ENCODE measurements at regions not wholly inside any gene's neighbourhood (a gene's known extent, or its start where the extent isn't known, plus 50 kb on each side); places are given as distances from the start of the nearest gene placed in this dataset.

GRCh38 chr7:13198727-13199126, 511.3 kb downstream of the ARL4A start:
- no peaks in the 10 kb centered on the region for H3K9me3 ChIP-seq (replicated peaks; ENCODE audit: control insufficient read depth, insufficient read depth, low read length)
- H3K9ac ChIP-seq (ENCODE audit: control insufficient read depth, insufficient read depth, low read length) = no peak overlapping the region
- no peak overlapping the region for H2AFZ ChIP-seq (ENCODE audit: control insufficient read depth, low read depth, low read length)
- no peak for TF ChIP-seq NFYA (IDR thresholded peaks at IDR 0.05; ENCODE audit: borderline replicate concordance, low read depth, low read length)
- no peak for TF ChIP-seq NR2F1 (conservative IDR thresholded peaks at IDR 0.05)
- TF ChIP-seq MYB (IDR thresholded peaks at IDR 0.05; ENCODE audit: borderline replicate concordance, low read depth, low read length) = no peak
- no peak for TF ChIP-seq LARP7 (IDR thresholded peaks at IDR 0.05)
- no peak for TF ChIP-seq MYC (IDR thresholded peaks at IDR 0.05; ENCODE audit: insufficient read depth, insufficient read length, insufficient replicate concordance, low read length, severe bottlenecking)
- no peak for TF ChIP-seq BACH1 (IDR thresholded peaks at IDR 0.05; ENCODE audit: borderline replicate concordance)
- TF ChIP-seq, protein P1, sequence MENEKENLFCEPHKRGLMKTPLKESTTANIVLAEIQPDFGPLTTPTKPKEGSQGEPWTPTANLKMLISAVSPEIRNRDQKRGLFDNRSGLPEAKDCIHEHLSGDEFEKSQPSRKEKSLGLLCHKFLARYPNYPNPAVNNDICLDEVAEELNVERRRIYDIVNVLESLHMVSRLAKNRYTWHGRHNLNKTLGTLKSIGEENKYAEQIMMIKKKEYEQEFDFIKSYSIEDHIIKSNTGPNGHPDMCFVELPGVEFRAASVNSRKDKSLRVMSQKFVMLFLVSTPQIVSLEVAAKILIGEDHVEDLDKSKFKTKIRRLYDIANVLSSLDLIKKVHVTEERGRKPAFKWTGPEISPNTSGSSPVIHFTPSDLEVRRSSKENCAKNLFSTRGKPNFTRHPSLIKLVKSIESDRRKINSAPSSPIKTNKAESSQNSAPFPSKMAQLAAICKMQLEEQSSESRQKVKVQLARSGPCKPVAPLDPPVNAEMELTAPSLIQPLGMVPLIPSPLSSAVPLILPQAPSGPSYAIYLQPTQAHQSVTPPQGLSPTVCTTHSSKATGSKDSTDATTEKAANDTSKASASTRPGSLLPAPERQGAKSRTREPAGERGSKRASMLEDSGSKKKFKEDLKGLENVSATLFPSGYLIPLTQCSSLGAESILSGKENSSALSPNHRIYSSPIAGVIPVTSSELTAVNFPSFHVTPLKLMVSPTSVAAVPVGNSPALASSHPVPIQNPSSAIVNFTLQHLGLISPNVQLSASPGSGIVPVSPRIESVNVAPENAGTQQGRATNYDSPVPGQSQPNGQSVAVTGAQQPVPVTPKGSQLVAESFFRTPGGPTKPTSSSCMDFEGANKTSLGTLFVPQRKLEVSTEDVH (IDR thresholded peaks at IDR 0.05; ENCODE audit: low read depth, partially characterized antibody) = no peak
- TF ChIP-seq, protein P2, sequence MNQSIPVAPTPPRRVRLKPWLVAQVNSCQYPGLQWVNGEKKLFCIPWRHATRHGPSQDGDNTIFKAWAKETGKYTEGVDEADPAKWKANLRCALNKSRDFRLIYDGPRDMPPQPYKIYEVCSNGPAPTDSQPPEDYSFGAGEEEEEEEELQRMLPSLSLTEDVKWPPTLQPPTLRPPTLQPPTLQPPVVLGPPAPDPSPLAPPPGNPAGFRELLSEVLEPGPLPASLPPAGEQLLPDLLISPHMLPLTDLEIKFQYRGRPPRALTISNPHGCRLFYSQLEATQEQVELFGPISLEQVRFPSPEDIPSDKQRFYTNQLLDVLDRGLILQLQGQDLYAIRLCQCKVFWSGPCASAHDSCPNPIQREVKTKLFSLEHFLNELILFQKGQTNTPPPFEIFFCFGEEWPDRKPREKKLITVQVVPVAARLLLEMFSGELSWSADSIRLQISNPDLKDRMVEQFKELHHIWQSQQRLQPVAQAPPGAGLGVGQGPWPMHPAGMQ (IDR thresholded peaks at IDR 0.05; ENCODE audit: borderline replicate concordance) = no peak
- TF ChIP-seq RUNX3 (IDR thresholded peaks at IDR 0.05; ENCODE audit: low read length) = no peak
- TF ChIP-seq IKZF2 (IDR thresholded peaks at IDR 0.05) = no peak
- TF ChIP-seq CBX5 (IDR thresholded peaks at IDR 0.05; ENCODE audit: low read depth) = no peak
- no peak for TF ChIP-seq ZNF622 (IDR thresholded peaks at IDR 0.05)
- TF ChIP-seq E4F1 (IDR thresholded peaks at IDR 0.05; ENCODE audit: borderline replicate concordance, partially characterized antibody) = no peak
- RAD21 ChIA-PET (ENCODE audit: unreplicated experiment) = no interaction called here
- no peaks in the 10 kb centered on the region for H3K4me1 ChIP-seq (ENCODE audit: control insufficient read depth, insufficient read depth, low read length)
- H3K4me3 ChIP-seq = no peak overlapping the region
- SMC1A ChIA-PET (ENCODE audit: uncharacterized antibody, unreplicated experiment) = interaction anchor here (1.2 to 1.7 kb wide), 2 partner anchors 25 to 43 kb away, joined by 3 read pairs; no protein-coding TSS in a partner anchor
- in situ Hi-C loops (cut with MboI) = no loop called here
- no peak overlapping the region for H3K4me2 ChIP-seq (ENCODE audit: control insufficient read depth, insufficient read depth)
- FAIRE-seq (no peak), DNase-seq (ENCODE audit: low read depth, low spot score) (no peak), ATAC-seq (no peak)
- no peak overlapping the region for H3K27ac ChIP-seq (ENCODE audit: control insufficient read depth, insufficient read depth)
- H3K79me2 ChIP-seq (ENCODE audit: control insufficient read depth, insufficient read depth, low read length) = no peaks in the 10 kb centered on the region
- no peaks in the 10 kb centered on the region for H3K27me3 ChIP-seq (replicated peaks in 1 of 2; ENCODE audit: control insufficient read depth in 2 of 2, insufficient read depth in 2 of 2, low read length in 1 of 2)
- CTCF ChIA-PET = no interaction called here
- POLR2A ChIA-PET = no interaction called here
- H4K20me1 ChIP-seq (ENCODE audit: control insufficient read depth, insufficient read depth) = no peaks in the 10 kb centered on the region
- intact Hi-C loops (cut with micrococcal nuclease; ENCODE audit: unreplicated experiment) = no loop called here
- BruUV-seq (replicated peaks) = no TSS peak
- H3K36me3 ChIP-seq (ENCODE audit: control insufficient read depth in 2 of 2, insufficient read depth in 2 of 2, low read length in 1 of 2) = no peaks in the 10 kb centered on the region
- WGBS (ENCODE audit: insufficient coverage, insufficient replicate concordance, low lambda C conversion rate, missing lambda C conversion rate) = 2% methylated on average over 2 of the region's 2 CpGs

Measured in GM12878 (cell line).